Fibroblast of the aortic adventitia (primary cell): ENCODE measurements at regions not wholly inside any gene's neighbourhood (a gene's known extent, or its start where the extent isn't known, plus 50 kb on each side); places are given as distances from the start of the nearest gene placed in this dataset.

Experiments used
- DNase-seq: peaks from one replicate; pipeline ENCODE4 v3.0.0-alpha.2; 2010; ENCODE audit warnings: low read depth
- H3K4me3 ChIP-seq: 2 replicates; pipeline ENCODE4 v1.5.1; 2011; ENCODE audit warnings: low read depth, mild to moderate bottlenecking, control low read depth, low read length, moderate library complexity
- CTCF ChIP-seq: IDR thresholded peaks from 2 replicates; pipeline ENCODE4 v1.5.1; 2011; ENCODE audit warnings: mild to moderate bottlenecking, low read length, control low read depth, inconsistent platforms; ENCODE audit not compliant: insufficient read depth

- DNase-seq = no peak
- no peak for TF ChIP-seq CTCF
- no peak overlapping the region for H3K4me3 ChIP-seq
Measured at GRCh38 chr4:31516520-31516919, 796.4 kb downstream of the PCDH7 start.

DNA sequence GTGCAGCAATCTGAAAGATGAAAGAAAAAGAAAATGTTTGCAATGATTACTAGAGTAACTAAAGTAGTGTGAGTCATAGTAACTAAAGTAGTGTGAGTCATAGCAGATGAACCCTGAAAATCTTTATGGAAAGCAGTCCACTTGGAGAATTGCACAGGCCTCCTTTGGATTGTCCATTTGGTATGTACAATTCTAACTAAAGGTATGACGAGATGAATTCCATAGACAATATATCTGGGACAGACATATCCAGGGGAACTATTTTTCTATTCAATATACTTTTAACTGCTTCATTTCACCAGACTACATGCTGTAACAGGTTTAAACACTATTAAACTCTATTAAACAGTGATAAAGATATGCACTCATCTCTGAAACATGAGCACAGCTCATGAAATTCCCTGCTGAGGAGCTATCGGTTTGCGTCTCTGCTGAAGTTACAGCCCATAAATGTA, 798.7 kb downstream of the PCDH7 start:
- no peak for TF ChIP-seq CTCF
- peak; percentile 38 for DNase-seq
- H3K4me3 ChIP-seq = no peak overlapping the region

- no peak for TF ChIP-seq CTCF
- no peak overlapping the region for H3K4me3 ChIP-seq
Measured at GRCh38 chr4:31530555-31530954, 810.4 kb downstream of the PCDH7 start.

GRCh38 chr4:31538877-31539276, 818.7 kb downstream of the PCDH7 start:
- DNase-seq = no peak
- TF ChIP-seq CTCF = no peak
- no peak overlapping the region for H3K4me3 ChIP-seq

More at GRCh38 chr4:31530555-31530954, 810.4 kb downstream of the PCDH7 start:
- no peak for DNase-seq

GRCh38 chr4:31539284-31540069, 819.3 kb downstream of the PCDH7 start:
- no peak overlapping the region for H3K4me3 ChIP-seq
- DNase-seq = no peak
- no peak for TF ChIP-seq CTCF

- H3K4me3 ChIP-seq = no peak overlapping the region
- no peak for DNase-seq
- no peak for TF ChIP-seq CTCF
Measured at GRCh38 chr4:31545330-31545729, 825.2 kb downstream of the PCDH7 start.

DNA sequence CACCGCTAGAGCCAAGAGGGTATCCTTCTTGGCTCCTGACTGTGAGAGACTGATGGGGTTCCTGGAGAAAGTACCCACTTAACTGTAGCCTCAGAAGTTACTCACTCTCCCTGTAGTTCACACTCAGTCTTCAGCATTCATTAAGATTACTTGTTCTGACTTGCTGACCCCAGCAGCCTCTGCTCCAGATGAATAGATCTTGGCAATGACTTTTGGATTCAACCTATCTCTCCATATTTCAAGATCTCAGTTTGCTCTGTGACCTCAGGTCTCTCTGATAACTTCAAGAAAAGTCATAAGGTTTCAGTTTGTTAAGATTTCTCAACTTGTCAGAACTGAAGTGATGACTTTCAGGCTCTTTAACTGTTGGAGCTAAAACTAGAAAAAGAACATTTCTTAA, 825.6 kb downstream of the PCDH7 start:
- no peak for TF ChIP-seq CTCF
- DNase-seq = no peak
- no peak overlapping the region for H3K4me3 ChIP-seq
